Vagina (tissue), 2 donors: ENCODE measurements at regions not wholly inside any gene's neighbourhood (a gene's known extent, or its start where the extent isn't known, plus 50 kb on each side); places are given as distances from the start of the nearest gene placed in this dataset.

Experiments
- POLR2A ChIP-seq, 2 donors: fragments of 450-650 bp; IDR thresholded peaks; one replicate each; pipeline ENCODE4 v1.6.1; 2017; ENCODE audit warnings: antibody characterized with exemption in 2 of 2, mild to moderate bottlenecking in 2 of 2, moderate library complexity in 2 of 2
- TF ChIP-seq, protein P1 (sequence below), 3 experiments: fragments of 450-650 bp in 2 of 3; fragments of 200-600 bp in 1 of 3; sonication (generic) in 1 of 3; IDR thresholded peaks; one replicate each; pipeline ENCODE4 v1.5.1; 2017 to 2019; ENCODE audit warnings: antibody characterized with exemption in 3 of 3, mild to moderate bottlenecking in 2 of 3, moderate library complexity in 2 of 3

- TF ChIP-seq, protein P1, sequence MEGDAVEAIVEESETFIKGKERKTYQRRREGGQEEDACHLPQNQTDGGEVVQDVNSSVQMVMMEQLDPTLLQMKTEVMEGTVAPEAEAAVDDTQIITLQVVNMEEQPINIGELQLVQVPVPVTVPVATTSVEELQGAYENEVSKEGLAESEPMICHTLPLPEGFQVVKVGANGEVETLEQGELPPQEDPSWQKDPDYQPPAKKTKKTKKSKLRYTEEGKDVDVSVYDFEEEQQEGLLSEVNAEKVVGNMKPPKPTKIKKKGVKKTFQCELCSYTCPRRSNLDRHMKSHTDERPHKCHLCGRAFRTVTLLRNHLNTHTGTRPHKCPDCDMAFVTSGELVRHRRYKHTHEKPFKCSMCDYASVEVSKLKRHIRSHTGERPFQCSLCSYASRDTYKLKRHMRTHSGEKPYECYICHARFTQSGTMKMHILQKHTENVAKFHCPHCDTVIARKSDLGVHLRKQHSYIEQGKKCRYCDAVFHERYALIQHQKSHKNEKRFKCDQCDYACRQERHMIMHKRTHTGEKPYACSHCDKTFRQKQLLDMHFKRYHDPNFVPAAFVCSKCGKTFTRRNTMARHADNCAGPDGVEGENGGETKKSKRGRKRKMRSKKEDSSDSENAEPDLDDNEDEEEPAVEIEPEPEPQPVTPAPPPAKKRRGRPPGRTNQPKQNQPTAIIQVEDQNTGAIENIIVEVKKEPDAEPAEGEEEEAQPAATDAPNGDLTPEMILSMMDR (IDR thresholded peaks at IDR 0.05): no peak
- no peak for TF ChIP-seq POLR2A (IDR thresholded peaks at IDR 0.05)
Observed at GRCh38 chr2:6535572-6535971, 330.1 kb downstream of the CMPK2 start.
